ENCODE measurements at regions not wholly inside any gene's neighbourhood (a gene's known extent, or its start where the extent isn't known, plus 50 kb on each side); places are given as distances from the start of the nearest gene placed in this dataset.

GRCh38 chr2:52097071-52097470 lies 1065.1 kb upstream of the NRXN1 start:
- TF ChIP-seq CTCF (IDR thresholded peaks at IDR 0.05), result no peak
- no peak for TF ChIP-seq POLR2A (IDR thresholded peaks at IDR 0.05)

All from lower leg skin (tissue), 3 donors.